OCI-LY7 (cell line): ENCODE measurements at regions not wholly inside any gene's neighbourhood (a gene's known extent, or its start where the extent isn't known, plus 50 kb on each side); places are given as distances from the start of the nearest gene placed in this dataset.

ENCODE experiments used
- BruUV-seq: library from RNA; stranded (reverse); fragments of 400-500 nt; replicated peaks from 2 replicates; lab custom pipeline; 2021; lab: Mats Ljungman, UMichigan
- CTCF ChIA-PET: fragments of 300-600 bp; sonication (Branson Sonifier 250); formaldehyde crosslinking; loops from one replicate; lab custom pipeline; 2022; ENCODE audit warnings: antibody characterized with exemption; ENCODE audit not compliant: unreplicated experiment; lab: Charles Lee
- POLR2A ChIA-PET: fragments of 300-600 bp; sonication (Branson Sonifier 250); formaldehyde crosslinking; loops from one replicate; lab custom pipeline; 2022; ENCODE audit warnings: antibody characterized with exemption; lab: Charles Lee
- DNase-seq: peaks from one replicate; pipeline ENCODE4 v3.0.0-alpha.2; 2015; ENCODE audit warnings: low spot score
- H2AFZ ChIP-seq: fragments of 200-600 bp; sonication (generic), shearing (Covaris generic); 2 replicates; pipeline ENCODE4 v1.6.1; 2014; ENCODE audit warnings: mild to moderate bottlenecking, antibody characterized with exemption, low read length, moderate library complexity
- H3K27ac ChIP-seq: fragments of 200-600 bp; sonication (generic); 2 replicates; pipeline ENCODE4 v1.5.1; 2014; ENCODE audit warnings: mixed run types, low read depth, mild to moderate bottlenecking, moderate library complexity, low read length, inconsistent platforms; ENCODE audit not compliant: poor library complexity, severe bottlenecking
- H3K36me3 ChIP-seq: fragments of 200-600 bp; sonication (generic); 2 replicates; pipeline ENCODE4 v1.6.1; 2014; ENCODE audit warnings: mild to moderate bottlenecking, antibody characterized with exemption, low read length, moderate library complexity, mixed read lengths; ENCODE audit not compliant: insufficient read depth
- H3K4me1 ChIP-seq: fragments of 200-600 bp; sonication (generic); 2 replicates; pipeline ENCODE4 v1.5.1; 2014; ENCODE audit warnings: mild to moderate bottlenecking, low read length; ENCODE audit not compliant: insufficient read depth, poor library complexity, severe bottlenecking
- H3K4me2 ChIP-seq: fragments of 200-600 bp; sonication (generic); 2 replicates; pipeline ENCODE4 v1.6.1; 2014; ENCODE audit warnings: mild to moderate bottlenecking, low read length
- H3K4me3 ChIP-seq: fragments of 200-600 bp; sonication (generic); 2 replicates; pipeline ENCODE4 v1.5.1; 2014; ENCODE audit warnings: mild to moderate bottlenecking, low read depth, low read length; ENCODE audit not compliant: poor library complexity, severe bottlenecking
- H3K79me2 ChIP-seq: fragments of 200-600 bp; sonication (generic); 2 replicates; pipeline ENCODE4 v1.6.1; 2016; ENCODE audit warnings: low read depth, mild to moderate bottlenecking, low read length, moderate library complexity, mixed read lengths; ENCODE audit not compliant: insufficient read depth
- H3K9me2 ChIP-seq: fragments of 200-600 bp; sonication (generic); 2 replicates; pipeline ENCODE4 v1.6.1; 2016; ENCODE audit warnings: mild to moderate bottlenecking, low read length, mixed read lengths; ENCODE audit not compliant: insufficient read depth
- H3K9me3 ChIP-seq: fragments of 200-600 bp; sonication (generic); 2 replicates; pipeline ENCODE4 v1.6.1; 2014; ENCODE audit warnings: mild to moderate bottlenecking, mixed run types, low read length, mixed read lengths
- H4K20me1 ChIP-seq: fragments of 200-600 bp; sonication (generic); 2 replicates; pipeline ENCODE4 v1.6.1; 2014; ENCODE audit warnings: mild to moderate bottlenecking, antibody characterized with exemption, low read length, moderate library complexity, mixed read lengths; ENCODE audit not compliant: insufficient read depth
- EZH2phosphoT487 ChIP-seq: fragments of 200-600 bp; sonication (generic); IDR thresholded peaks from 2 replicates; pipeline ENCODE4 v1.6.1; 2018; ENCODE audit warnings: low read depth, borderline replicate concordance, mild to moderate bottlenecking, mixed run types, antibody characterized with exemption, low read length, moderate library complexity, mixed read lengths
- intact Hi-C: fragments of 100-400 bp; cut with micrococcal nuclease; formaldehyde crosslinking; loops from one replicate; pipeline ENCODE4 v1.10.0; 2022; ENCODE audit not compliant: unreplicated experiment
- TF ChIP-seq, protein P1 (sequence below): fragments of 200-600 bp; sonication (generic); conservative IDR thresholded peaks from 2 replicates; pipeline ENCODE4 v1.5.1; 2014; ENCODE audit warnings: mild to moderate bottlenecking, antibody characterized with exemption, low read length, moderate library complexity, mixed read lengths

DNA sequence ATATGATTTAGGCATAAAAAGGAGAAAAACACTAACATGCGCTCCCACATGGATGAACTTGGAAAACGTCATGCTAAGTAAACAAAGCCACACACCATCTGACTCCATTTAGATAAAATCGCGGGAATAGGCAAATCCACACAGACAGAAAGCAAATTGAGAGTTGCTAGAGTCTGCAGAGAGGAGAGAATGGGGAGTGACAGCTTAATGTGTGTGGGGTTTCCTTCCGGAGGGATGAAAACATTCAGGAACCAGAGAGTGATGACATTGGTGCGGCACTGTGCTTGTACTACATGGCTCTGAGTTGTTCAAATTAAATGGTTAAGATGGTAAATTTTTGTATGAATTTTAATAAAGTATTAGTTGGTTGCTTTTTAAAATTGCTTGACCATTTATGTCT is 482.9 kb upstream of the AKR1E2 start:
- H4K20me1 ChIP-seq, result no peaks in the 10 kb centered on the region
- no peak overlapping the region for H2AFZ ChIP-seq
- no peaks in the 10 kb centered on the region for H3K9me2 ChIP-seq
- no peaks in the 10 kb centered on the region for H3K9me3 ChIP-seq
- H3K36me3 ChIP-seq, result no peaks in the 10 kb centered on the region
- TF ChIP-seq, protein P1, sequence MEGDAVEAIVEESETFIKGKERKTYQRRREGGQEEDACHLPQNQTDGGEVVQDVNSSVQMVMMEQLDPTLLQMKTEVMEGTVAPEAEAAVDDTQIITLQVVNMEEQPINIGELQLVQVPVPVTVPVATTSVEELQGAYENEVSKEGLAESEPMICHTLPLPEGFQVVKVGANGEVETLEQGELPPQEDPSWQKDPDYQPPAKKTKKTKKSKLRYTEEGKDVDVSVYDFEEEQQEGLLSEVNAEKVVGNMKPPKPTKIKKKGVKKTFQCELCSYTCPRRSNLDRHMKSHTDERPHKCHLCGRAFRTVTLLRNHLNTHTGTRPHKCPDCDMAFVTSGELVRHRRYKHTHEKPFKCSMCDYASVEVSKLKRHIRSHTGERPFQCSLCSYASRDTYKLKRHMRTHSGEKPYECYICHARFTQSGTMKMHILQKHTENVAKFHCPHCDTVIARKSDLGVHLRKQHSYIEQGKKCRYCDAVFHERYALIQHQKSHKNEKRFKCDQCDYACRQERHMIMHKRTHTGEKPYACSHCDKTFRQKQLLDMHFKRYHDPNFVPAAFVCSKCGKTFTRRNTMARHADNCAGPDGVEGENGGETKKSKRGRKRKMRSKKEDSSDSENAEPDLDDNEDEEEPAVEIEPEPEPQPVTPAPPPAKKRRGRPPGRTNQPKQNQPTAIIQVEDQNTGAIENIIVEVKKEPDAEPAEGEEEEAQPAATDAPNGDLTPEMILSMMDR, result no peak
- TF ChIP-seq EZH2phosphoT487, result no peak
- H3K4me3 ChIP-seq, result no peak overlapping the region
- H3K4me2 ChIP-seq, result no peak overlapping the region
- ChIA-PET CTCF (no interaction called here), POLR2A (interaction anchor here (0.6 to 0.7 kb wide), 3 partner anchors 14 to 967 kb away, joined by 3 read pairs; no protein-coding TSS in a partner anchor)
- no peaks in the 10 kb centered on the region for H3K4me1 ChIP-seq
- no peak overlapping the region for H3K27ac ChIP-seq
- BruUV-seq, result no TSS peak
- no peak for DNase-seq
- no peaks in the 10 kb centered on the region for H3K79me2 ChIP-seq
- intact Hi-C loops, result no loop called here

DNA sequence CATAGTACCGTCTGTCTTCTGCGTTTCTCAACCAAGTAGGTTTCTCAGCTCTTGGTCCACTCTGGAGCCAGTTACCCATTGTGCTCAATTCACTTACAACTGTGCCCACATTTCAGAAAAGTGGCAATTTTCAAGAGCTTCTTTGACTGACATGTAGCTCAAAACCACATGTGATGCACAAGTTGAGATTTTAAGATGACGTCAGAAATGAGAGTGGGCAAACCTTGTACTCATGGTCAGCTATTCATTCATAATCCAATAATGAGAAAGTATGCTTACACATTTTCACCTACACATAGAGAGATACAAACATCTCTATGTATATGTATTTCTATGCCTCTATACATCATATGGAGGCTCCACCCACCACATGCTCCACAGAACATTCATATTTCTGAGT is 487.2 kb upstream of the AKR1E2 start:
- Histone ChIP-seq H4K20me1 (no peaks in the 10 kb centered on the region), H3K4me2 (no peak overlapping the region), H3K9me2 (no peaks in the 10 kb centered on the region), H3K27ac (no peak overlapping the region), H2AFZ (no peak overlapping the region), H3K9me3 (peaks cover 18% of the 10 kb centered on the region), H3K79me2 (no peaks in the 10 kb centered on the region), H3K4me1 (no peaks in the 10 kb centered on the region), H3K4me3 (no peak overlapping the region), H3K36me3 (no peaks in the 10 kb centered on the region)
- TF ChIP-seq, protein P1, result no peak
- TF ChIP-seq EZH2phosphoT487, result no peak
- BruUV-seq, result no TSS peak
- ChIA-PET CTCF (no interaction called here), POLR2A (no interaction called here)
- intact Hi-C loops, result no loop called here
- no peak for DNase-seq

DNA sequence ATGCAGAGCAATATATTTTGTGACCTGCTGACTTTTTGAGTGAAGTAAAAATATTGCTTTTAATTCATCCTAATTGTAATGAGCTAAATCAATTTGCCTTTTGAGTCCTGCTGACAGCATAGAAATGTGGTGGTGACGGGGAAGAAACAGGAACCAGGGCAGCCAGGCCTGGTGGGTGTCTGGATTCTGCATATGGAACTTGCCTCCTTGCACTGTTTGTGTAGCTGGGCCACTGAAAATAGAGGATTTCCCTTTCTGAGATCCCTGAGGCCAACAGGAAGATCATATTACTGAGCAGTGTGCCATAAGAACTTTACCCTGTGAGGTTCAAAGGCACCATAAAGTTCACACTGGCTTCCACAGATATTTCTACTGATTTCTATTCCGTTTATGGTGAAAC is 488.4 kb upstream of the AKR1E2 start:
- intact Hi-C loops, result no loop called here
- Histone ChIP-seq H3K9me3 (peaks cover 30% of the 10 kb centered on the region), H3K27ac (no peak overlapping the region), H3K4me1 (no peaks in the 10 kb centered on the region), H3K79me2 (no peaks in the 10 kb centered on the region), H2AFZ (no peak overlapping the region), H4K20me1 (no peaks in the 10 kb centered on the region), H3K4me2 (no peak overlapping the region), H3K36me3 (no peaks in the 10 kb centered on the region), H3K9me2 (no peaks in the 10 kb centered on the region), H3K4me3 (no peak overlapping the region)
- BruUV-seq, result no TSS peak
- CTCF ChIA-PET, result no interaction called here
- TF ChIP-seq, protein P1, result no peak
- TF ChIP-seq EZH2phosphoT487, result no peak
- POLR2A ChIA-PET, result no interaction called here
- DNase-seq, result no peak
